A673 (cell line): ENCODE measurements at regions not wholly inside any gene's neighbourhood (a gene's known extent, or its start where the extent isn't known, plus 50 kb on each side); places are given as distances from the start of the nearest gene placed in this dataset.

Source experiments
- BruUV-seq: library from RNA; stranded (reverse); fragments of 400-500 nt; replicated peaks from 2 replicates; lab custom pipeline; 2021; lab: Mats Ljungman, UMichigan
- CTCF ChIA-PET: fragments of 300-600 bp; sonication (Branson Sonifier 250); formaldehyde crosslinking; loops from one replicate; lab custom pipeline; 2022; ENCODE audit warnings: antibody characterized with exemption; lab: Charles Lee
- POLR2A ChIA-PET: fragments of 300-600 bp; sonication (Branson Sonifier 250); formaldehyde crosslinking; loops from one replicate; lab custom pipeline; 2022; ENCODE audit warnings: antibody characterized with exemption; ENCODE audit not compliant: low non-redundant PET; lab: Charles Lee
- DNase-seq: peaks from one replicate; pipeline ENCODE4 v3.0.0-alpha.2; 2015; ENCODE audit warnings: low spot score
- H3K27ac ChIP-seq: fragments of 200-600 bp; sonication (generic); 2 replicates; pipeline ENCODE4 v1.5.1; 2016; ENCODE audit warnings: mixed run types, low read depth, mild to moderate bottlenecking, mixed read lengths, antibody characterized with exemption, low read length; ENCODE audit not compliant: poor library complexity, severe bottlenecking
- H3K27me3 ChIP-seq: fragments of 200-600 bp; sonication (generic); replicated peaks from 2 replicates; pipeline ENCODE4 v1.6.1; 2017; ENCODE audit warnings: mixed run types, low read depth, mild to moderate bottlenecking, mixed read lengths, antibody characterized with exemption, low read length; ENCODE audit not compliant: insufficient read depth, poor library complexity
- H3K36me3 ChIP-seq: fragments of 200-600 bp; sonication (generic); 2 replicates; pipeline ENCODE4 v1.6.1; 2016; ENCODE audit warnings: mixed run types, mild to moderate bottlenecking, mixed read lengths, antibody characterized with exemption, low read length; ENCODE audit not compliant: insufficient read depth, poor library complexity, severe bottlenecking
- H3K4me1 ChIP-seq: fragments of 200-600 bp; sonication (generic); 2 replicates; pipeline ENCODE4 v1.6.1; 2017; ENCODE audit warnings: mixed run types, mild to moderate bottlenecking, mixed read lengths, antibody characterized with exemption, low read length; ENCODE audit not compliant: insufficient read depth, poor library complexity, severe bottlenecking
- H3K4me3 ChIP-seq: fragments of 200-600 bp; sonication (generic); 2 replicates; pipeline ENCODE4 v1.5.1; 2016; ENCODE audit warnings: low read depth, mixed run types, mild to moderate bottlenecking, mixed read lengths, low read length; ENCODE audit not compliant: poor library complexity, severe bottlenecking
- H3K9me3 ChIP-seq: fragments of 200-600 bp; sonication (generic); 2 replicates; pipeline ENCODE4 v1.6.1; 2016; ENCODE audit warnings: mixed run types, low read depth, mild to moderate bottlenecking, mixed read lengths, antibody characterized with exemption, low read length; ENCODE audit not compliant: poor library complexity, severe bottlenecking
- EZH2 ChIP-seq: fragments of 200-600 bp; sonication (generic); IDR thresholded peaks from 2 replicates; pipeline ENCODE4 v1.6.1; 2017; ENCODE audit warnings: borderline replicate concordance, low read depth, mild to moderate bottlenecking, mixed read lengths, antibody characterized with exemption, low read length; ENCODE audit not compliant: poor library complexity, severe bottlenecking
- intact Hi-C: fragments of 100-400 bp; cut with micrococcal nuclease; formaldehyde crosslinking; loops from one replicate; pipeline ENCODE4 v1.10.0; 2022; ENCODE audit not compliant: unreplicated experiment
- TF ChIP-seq, protein P1 (sequence below): fragments of 300-800, 200-600 bp; sonication (generic); conservative IDR thresholded peaks from 2 replicates; pipeline ENCODE4 v1.5.1; 2017; ENCODE audit warnings: low read depth, mild to moderate bottlenecking, antibody characterized with exemption, low read length, moderate library complexity, mixed read lengths

- intact Hi-C loops = no loop called here
- H3K4me1 ChIP-seq = no peaks in the 10 kb centered on the region
- CTCF ChIA-PET = no interaction called here
- no peak for DNase-seq
- no peaks in the 10 kb centered on the region for H3K27me3 ChIP-seq
- H3K4me3 ChIP-seq = no peak overlapping the region
- no TSS peak for BruUV-seq
- POLR2A ChIA-PET = no interaction called here
- no peaks in the 10 kb centered on the region for H3K36me3 ChIP-seq
- H3K27ac ChIP-seq = no peak overlapping the region
- TF ChIP-seq, protein P1, sequence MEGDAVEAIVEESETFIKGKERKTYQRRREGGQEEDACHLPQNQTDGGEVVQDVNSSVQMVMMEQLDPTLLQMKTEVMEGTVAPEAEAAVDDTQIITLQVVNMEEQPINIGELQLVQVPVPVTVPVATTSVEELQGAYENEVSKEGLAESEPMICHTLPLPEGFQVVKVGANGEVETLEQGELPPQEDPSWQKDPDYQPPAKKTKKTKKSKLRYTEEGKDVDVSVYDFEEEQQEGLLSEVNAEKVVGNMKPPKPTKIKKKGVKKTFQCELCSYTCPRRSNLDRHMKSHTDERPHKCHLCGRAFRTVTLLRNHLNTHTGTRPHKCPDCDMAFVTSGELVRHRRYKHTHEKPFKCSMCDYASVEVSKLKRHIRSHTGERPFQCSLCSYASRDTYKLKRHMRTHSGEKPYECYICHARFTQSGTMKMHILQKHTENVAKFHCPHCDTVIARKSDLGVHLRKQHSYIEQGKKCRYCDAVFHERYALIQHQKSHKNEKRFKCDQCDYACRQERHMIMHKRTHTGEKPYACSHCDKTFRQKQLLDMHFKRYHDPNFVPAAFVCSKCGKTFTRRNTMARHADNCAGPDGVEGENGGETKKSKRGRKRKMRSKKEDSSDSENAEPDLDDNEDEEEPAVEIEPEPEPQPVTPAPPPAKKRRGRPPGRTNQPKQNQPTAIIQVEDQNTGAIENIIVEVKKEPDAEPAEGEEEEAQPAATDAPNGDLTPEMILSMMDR = no peak
- TF ChIP-seq EZH2 = no peak
- H3K9me3 ChIP-seq = no peaks in the 10 kb centered on the region
Measured at GRCh38 chr1:173341307-173341706, 134.2 kb upstream of the TNFSF4 start.

GRCh38 chr1:173341971-173342370 lies 134.8 kb upstream of the TNFSF4 start:
- Histone ChIP-seq H3K27me3 (no peaks in the 10 kb centered on the region), H3K9me3 (no peaks in the 10 kb centered on the region), H3K27ac (no peak overlapping the region), H3K4me1 (no peaks in the 10 kb centered on the region), H3K36me3 (no peaks in the 10 kb centered on the region), H3K4me3 (no peak overlapping the region)
- no peak for TF ChIP-seq EZH2
- TF ChIP-seq, protein P1 = no peak
- intact Hi-C loops = no loop called here
- ChIA-PET POLR2A (no interaction called here), CTCF (no interaction called here)
- no TSS peak for BruUV-seq
- DNase-seq = no peak

- POLR2A ChIA-PET = interaction anchor here (0.7 kb wide), 1 partner anchor 263 kb away, joined by 6 read pairs; no protein-coding TSS in a partner anchor
- CTCF ChIA-PET = no interaction called here
- no peaks in the 10 kb centered on the region for H3K9me3 ChIP-seq
- no peaks in the 10 kb centered on the region for H3K27me3 ChIP-seq
- TF ChIP-seq, protein P1 = no peak
- no peak for TF ChIP-seq EZH2
- no peaks in the 10 kb centered on the region for H3K4me1 ChIP-seq
- no peak overlapping the region for H3K27ac ChIP-seq
- intact Hi-C loops = no loop called here
- no TSS peak for BruUV-seq
- H3K4me3 ChIP-seq = no peak overlapping the region
- no peaks in the 10 kb centered on the region for H3K36me3 ChIP-seq
- no peak for DNase-seq
Measured at GRCh38 chr1:173342736-173343135, 134.4 kb upstream of the PRDX6 start.
